HS-27A (cell line): ENCODE measurements at regions not wholly inside any gene's neighbourhood (a gene's known extent, or its start where the extent isn't known, plus 50 kb on each side); places are given as distances from the start of the nearest gene placed in this dataset.

Source experiments
- DNase-seq: peaks from one replicate; pipeline ENCODE4 v3.0.0-alpha.2; 2012; ENCODE audit warnings: low read depth, missing footprints

GRCh38 chr5:61738446-61738845 is 406.4 kb downstream of the ZSWIM6 start:
- DNase-seq = no peak

- no peak for DNase-seq
Measured at GRCh38 chr5:61744690-61745619, 412.9 kb downstream of the ZSWIM6 start.

- DNase-seq = no peak
Measured at GRCh38 chr5:61746831-61747575, 414.9 kb downstream of the ZSWIM6 start.

DNA sequence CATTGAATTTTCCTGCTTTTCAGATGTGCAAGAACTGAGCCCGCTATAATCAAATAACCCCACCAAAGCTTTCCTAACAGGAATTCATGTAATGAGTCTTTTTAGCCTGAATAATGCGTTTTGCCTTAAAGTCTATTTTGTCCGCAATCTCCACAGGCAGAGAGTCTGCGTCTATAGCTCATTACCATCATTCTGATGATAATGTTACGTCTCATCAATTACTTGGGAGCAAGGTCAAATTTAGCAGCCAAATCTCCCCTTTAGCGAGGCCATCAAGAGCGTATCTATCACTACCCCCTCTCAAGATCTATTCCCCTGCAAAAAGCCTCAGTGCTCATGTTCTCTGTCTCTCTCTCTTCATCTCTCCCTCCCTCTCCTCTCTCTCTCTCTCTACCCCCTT is 416.1 kb downstream of the ZSWIM6 start:
- no peak for DNase-seq

- no peak for DNase-seq
Measured at GRCh38 chr5:61748651-61749050, 416.6 kb downstream of the ZSWIM6 start.

DNA sequence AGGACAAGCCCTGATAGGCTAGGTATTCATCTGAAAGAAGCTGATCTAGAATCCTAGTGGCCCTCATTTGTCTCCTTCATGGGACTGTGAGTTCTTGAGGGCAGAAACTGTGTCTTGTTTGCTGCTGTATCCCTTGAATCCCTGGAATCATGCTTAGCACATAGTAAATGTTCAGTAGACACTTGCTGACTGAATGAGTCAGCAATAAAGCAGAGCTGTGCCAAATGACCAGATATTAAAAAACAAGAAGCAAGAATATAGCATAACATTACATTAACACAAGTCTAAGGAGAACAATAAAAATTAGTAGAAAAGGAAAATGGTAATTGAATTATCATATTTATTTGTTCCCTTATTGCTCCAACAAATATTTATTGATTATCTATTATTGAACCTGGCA is 420.5 kb downstream of the ZSWIM6 start:
- DNase-seq = no peak

GRCh38 chr5:61754792-61755191 is 422.7 kb downstream of the ZSWIM6 start:
- no peak for DNase-seq

DNA sequence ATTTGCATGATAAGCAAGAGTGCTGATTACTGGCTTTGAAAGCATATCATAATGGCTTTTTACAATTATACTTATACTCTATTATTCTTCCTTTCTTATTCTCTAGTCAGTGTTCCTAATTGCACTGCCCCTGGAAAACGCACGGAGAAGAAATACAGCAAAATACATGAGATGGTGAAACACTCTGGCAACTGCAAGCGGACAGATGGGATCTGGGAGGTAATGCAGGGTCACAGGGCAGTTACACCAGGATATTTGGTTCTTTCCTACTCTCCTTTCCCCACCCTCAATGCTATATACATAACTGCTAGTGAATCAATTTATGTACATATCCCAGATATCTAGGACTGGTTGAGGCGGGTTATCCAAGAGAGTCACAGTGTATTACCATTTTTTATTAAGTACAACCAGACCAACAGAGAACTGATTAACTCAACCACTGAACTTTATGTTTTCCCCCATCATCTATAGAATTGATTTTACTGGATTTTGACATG is 423.7 kb downstream of the ZSWIM6 start:
- no peak for DNase-seq

GRCh38 chr5:61758711-61759110 is 426.7 kb downstream of the ZSWIM6 start:
- no peak for DNase-seq

DNA sequence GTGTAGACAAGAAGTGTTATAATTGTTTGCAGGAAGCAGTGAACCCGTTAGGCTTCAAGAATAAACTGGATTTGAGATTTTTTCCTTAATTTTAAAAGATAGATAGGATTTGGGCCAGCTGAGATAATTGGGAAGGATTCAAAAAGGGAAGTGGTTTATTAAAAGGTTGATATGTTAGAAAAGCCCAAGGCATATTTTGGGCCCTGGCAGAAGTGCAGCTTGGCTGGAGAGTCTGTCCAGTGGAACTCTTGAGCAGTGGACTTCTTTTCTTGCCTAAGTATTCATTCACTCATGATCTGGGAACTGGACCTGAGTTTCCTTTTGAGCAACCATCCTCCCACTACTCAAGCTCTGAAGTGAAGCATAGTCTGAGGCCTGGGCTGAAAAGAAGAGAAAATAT is 433.4 kb downstream of the ZSWIM6 start:
- no peak for DNase-seq

- no peak for DNase-seq
Measured at GRCh38 chr5:61766141-61766540, 434.1 kb downstream of the ZSWIM6 start.

DNA sequence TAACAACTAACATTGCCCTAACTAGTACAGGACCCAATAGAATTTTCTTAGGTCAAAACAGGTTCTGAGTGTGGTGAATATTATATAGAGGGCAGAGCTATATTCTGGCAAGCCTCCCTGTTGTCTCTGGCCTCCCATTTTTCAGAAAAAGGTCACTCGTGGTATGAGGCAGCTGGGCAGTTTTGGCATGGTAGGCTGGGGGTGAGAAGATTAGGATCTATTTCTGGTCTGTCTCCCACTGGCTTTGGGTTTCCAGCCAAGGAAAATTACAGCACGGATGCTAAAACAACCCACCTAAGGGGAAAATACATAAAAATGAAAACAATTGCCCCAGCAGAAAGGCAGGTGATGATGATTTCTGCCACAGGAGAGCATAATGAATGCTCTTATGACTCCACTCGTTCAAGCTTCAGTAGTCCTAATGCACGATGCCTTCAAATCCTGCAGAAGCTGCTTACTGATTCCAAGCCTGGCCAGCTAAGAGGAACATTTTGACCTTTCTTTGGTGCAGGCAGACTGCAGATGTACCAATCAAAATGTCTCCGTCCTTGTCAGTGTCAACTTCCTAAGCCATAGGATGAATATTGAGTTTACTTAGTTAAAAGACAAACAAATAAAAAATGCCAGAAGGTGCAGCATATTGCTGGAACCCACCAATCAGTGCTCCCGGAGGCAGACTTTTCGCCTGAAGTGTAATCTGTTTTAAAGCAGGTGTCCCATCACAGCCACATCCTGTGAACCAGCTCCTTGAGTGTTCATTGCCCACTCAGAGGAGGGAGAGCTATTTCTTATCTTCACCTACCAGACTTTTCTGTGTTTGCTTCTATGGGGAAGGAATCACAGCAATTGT is 435.4 kb downstream of the ZSWIM6 start:
- DNase-seq = no peak

- peak; percentile 2 for DNase-seq
Measured at GRCh38 chr5:61768692-61769281, 436.7 kb downstream of the ZSWIM6 start.

DNA sequence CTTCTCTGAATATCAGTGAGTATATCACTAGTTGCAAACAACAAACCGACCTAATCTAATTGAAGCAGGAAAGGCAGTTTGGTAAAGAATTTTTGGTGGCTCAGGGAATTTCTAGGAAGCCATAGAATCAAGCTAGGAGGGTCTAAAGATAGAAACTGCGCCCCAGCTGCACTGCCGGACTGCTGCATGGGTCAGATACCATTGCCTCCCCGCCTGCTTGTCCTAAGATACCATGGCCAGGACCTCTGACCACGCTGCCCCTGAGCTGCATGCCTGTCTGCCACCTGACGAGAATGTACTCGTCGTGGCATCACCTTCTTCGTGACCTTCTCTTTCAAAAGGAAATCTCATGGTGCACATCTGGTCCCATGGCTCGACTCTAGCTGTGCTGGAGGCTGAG is 439.0 kb downstream of the ZSWIM6 start:
- DNase-seq = no peak

DNA sequence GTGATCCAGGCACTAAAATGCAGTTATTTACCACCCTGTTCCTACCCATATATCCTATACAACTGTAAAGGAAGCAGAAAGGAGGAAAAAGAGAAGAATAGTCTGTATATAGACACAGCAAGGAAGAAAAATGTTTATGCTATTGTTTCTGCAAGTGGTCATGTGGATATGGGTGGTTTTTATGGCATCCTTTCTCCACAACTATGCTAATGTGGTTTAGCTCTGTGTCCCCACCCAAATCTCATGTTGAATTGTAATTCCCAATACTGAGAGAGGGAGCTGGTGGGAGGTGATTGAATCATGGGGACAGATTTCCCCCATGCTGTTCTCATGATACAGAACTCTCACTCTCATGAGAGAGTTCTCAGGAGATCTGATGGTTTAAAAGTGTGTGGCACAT is 439.8 kb downstream of the ZSWIM6 start:
- no peak for DNase-seq

DNA sequence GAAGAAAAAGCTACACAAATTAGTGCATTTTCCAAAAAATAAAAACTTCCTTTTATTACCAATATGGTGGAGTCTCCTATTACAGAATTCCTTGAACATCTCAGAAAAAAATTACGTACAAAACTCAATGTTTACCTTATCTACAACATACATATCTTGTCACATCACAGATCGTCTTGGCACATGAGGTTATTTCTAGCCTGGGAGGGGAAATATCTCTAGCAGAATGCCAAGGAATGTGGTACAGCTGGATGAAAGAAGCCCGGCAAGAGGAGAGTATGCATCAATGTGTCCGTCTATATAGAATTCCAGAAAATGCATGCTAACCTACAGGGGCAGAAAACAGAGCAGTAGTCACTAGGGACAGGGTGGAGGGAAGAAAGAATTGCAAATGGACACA is 443.8 kb downstream of the ZSWIM6 start:
- no peak for DNase-seq

DNA sequence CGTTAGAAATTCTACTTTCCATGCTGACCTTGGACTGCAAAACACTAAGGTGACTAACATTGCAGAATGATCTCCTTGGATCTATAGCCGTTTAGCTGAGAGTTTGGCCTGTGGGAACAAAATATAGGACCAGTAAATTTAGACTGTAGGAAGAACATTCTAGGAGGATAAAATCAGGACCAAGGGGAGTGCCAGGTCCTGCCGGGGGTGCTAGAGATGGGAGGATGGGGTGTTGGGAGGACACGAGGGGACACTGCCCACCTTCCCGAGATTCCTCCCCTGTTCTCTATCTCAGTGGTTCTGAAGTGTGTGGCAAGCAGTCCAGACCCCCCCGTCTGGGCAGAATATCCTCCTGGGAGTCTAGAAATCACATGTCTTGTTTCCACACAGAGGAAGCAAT is 445.2 kb downstream of the ZSWIM6 start:
- no peak for DNase-seq

DNA sequence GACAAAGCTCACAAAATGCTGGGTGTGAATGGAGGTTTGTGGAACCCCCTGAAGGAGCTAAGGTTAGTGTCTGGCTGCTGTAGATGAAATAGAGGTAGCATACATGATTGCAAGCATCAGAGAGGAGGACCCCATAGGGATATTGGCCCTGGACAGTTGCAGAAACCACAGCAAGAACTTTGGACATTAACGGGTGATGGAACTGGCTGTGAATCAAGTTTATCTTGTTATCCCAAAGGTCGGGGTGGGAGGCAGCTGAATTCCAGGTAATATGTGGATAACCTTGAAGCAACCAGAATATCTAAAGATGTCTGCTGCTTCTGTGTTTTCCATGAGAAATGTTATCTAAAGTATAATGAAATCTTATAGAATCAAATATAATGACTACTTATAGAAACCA is 447.7 kb downstream of the ZSWIM6 start:
- no peak for DNase-seq

DNA sequence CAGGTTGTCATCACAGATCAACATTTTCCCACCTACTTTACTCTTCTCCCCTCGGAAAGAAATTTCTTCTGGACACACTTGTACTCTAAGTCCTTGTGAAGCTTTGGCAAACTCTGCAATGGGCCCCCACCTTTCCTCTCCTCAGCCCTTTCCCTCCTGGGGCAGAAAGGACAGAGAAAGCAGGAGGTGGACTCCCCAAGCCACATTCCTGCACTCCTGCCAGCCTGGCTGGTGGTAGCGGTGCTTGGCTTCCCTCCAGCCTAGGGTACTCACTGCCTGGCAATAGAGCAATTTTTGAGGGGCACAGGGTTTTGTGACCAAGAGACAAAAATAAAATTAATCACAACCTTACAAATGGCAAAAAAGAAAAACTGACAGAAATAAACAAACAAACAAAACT is 451.4 kb downstream of the ZSWIM6 start:
- DNase-seq = no peak

DNA sequence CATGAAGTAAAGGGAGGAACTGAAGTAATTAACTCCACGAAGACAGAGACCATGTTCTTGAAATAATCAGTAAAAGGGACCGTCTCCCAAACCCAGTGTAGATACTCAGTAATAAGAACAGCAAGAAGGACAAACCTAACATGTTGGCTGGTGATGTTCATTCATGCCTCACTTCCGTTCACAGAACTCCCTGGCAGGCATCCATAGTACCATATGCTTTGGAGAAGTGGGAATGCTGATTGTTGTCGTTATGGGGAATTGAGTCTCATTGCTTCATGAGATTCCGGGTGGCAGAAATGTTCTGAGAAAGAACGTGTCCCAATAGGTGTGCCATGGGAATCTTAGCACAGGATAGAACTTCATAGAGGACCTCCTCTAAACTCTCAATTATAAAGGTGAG is 452.3 kb downstream of the ZSWIM6 start:
- DNase-seq = no peak

GRCh38 chr5:61788548-61788947 is 456.5 kb downstream of the ZSWIM6 start:
- DNase-seq = no peak

- no peak for DNase-seq
Measured at GRCh38 chr5:61790007-61790406, 457.9 kb downstream of the ZSWIM6 start.
